IMR-90 (cell line): ENCODE measurements at regions not wholly inside any gene's neighbourhood (a gene's known extent, or its start where the extent isn't known, plus 50 kb on each side); places are given as distances from the start of the nearest gene placed in this dataset.

Source experiments
- ATAC-seq: fragments of 200-7000 bp; cut with Tn5 transposase; 2 replicates; pipeline ENCODE4 v1.9.1; 2020; ENCODE audit warnings: low read depth, mild to moderate bottlenecking, moderate library complexity
- BruUV-seq: library from RNA; stranded (reverse); fragments of 400-500 nt; replicated peaks from 2 replicates; lab custom pipeline; 2021; lab: Mats Ljungman, UMichigan
- CTCF ChIA-PET: fragments of 300-600 bp; formaldehyde crosslinking; extraction: SDS; loops from one replicate; lab custom pipeline; 2021; ENCODE audit warnings: antibody characterized with exemption; lab: Yijun Ruan, JAX
- POLR2A ChIA-PET: fragments of 300-600 bp; sonication (Branson Sonifier 250); formaldehyde crosslinking; loops from one replicate; lab custom pipeline; 2022; ENCODE audit warnings: antibody characterized with exemption; ENCODE audit not compliant: unreplicated experiment; lab: Charles Lee
- DNase-seq: peaks from one replicate; pipeline ENCODE4 v3.0.0; 2013
- H2AFZ ChIP-seq: replicated peaks from 2 replicates; pipeline ENCODE3; 2013; ENCODE audit warnings: low read length, mild to moderate bottlenecking; ENCODE audit not compliant: poor library complexity
- H2AK5ac ChIP-seq: 2 replicates; pipeline ENCODE4 v1.6.1; 2013; ENCODE audit warnings: low read depth, low read length, inconsistent platforms
- H2AK9ac ChIP-seq: replicated peaks from 2 replicates; pipeline ENCODE3; 2013; ENCODE audit warnings: mild to moderate bottlenecking, low read depth, low read length, moderate library complexity; ENCODE audit not compliant: poor library complexity
- H2BK120ac ChIP-seq: 2 replicates; pipeline ENCODE4 v1.6.1; 2013; ENCODE audit warnings: low read depth, low read length, inconsistent platforms
- H2BK15ac ChIP-seq: 3 replicates; pipeline ENCODE4 v1.6.1; 2013; ENCODE audit warnings: low read depth, low read length, inconsistent platforms
- H2BK20ac ChIP-seq: 2 replicates; pipeline ENCODE4 v1.6.1; 2013; ENCODE audit warnings: low read depth, mild to moderate bottlenecking, inconsistent platforms, low read length, moderate library complexity
- H2BK5ac ChIP-seq: 2 replicates; pipeline ENCODE4 v1.6.1; 2013; ENCODE audit warnings: mild to moderate bottlenecking, low read depth, low read length, inconsistent platforms; ENCODE audit not compliant: poor library complexity, severe bottlenecking
- H3K14ac ChIP-seq: replicated peaks from 2 replicates; pipeline ENCODE4 v1.6.1; 2013; ENCODE audit warnings: low read depth, low read length, inconsistent platforms
- H3K18ac ChIP-seq: 2 replicates; pipeline ENCODE4 v1.6.1; 2013; ENCODE audit warnings: low read depth, low read length, control low read depth
- H3K23ac ChIP-seq: 2 replicates; pipeline ENCODE4 v1.6.1; 2013; ENCODE audit warnings: low read depth, low read length, inconsistent platforms
- H3K27ac ChIP-seq: 2 replicates; pipeline ENCODE4 v1.5.1; 2013; ENCODE audit warnings: mild to moderate bottlenecking, control low read depth, low read length; ENCODE audit not compliant: insufficient read depth
- H3K27me3 ChIP-seq: 2 replicates; pipeline ENCODE4 v1.6.1; 2013; ENCODE audit warnings: low read length; ENCODE audit not compliant: control insufficient read depth, insufficient read depth
- H3K36me3 ChIP-seq: 2 replicates; pipeline ENCODE4 v1.6.1; 2013; ENCODE audit warnings: low read length, mixed read lengths; ENCODE audit not compliant: control insufficient read depth, insufficient read depth
- H3K4ac ChIP-seq: 2 replicates; pipeline ENCODE4 v1.6.1; 2013; ENCODE audit warnings: low read depth, low read length, inconsistent platforms
- H3K4me1 ChIP-seq: 2 replicates; pipeline ENCODE4 v1.6.1; 2013; ENCODE audit warnings: low read length, mixed read lengths; ENCODE audit not compliant: control insufficient read depth, insufficient read depth
- H3K4me2 ChIP-seq: 2 replicates; pipeline ENCODE4 v1.6.1; 2013; ENCODE audit warnings: low read depth, mild to moderate bottlenecking, control low read depth, low read length, moderate library complexity
- H3K4me3 ChIP-seq: 2 replicates; pipeline ENCODE4 v1.5.1; 2013; ENCODE audit warnings: low read depth, mild to moderate bottlenecking, control low read depth, low read length, moderate library complexity; ENCODE audit not compliant: insufficient read depth
- H3K56ac ChIP-seq: 2 replicates; pipeline ENCODE4 v1.6.1; 2013; ENCODE audit warnings: low read length, inconsistent platforms; ENCODE audit not compliant: insufficient read depth; ENCODE audit errors: extremely low read depth
- H3K79me1 ChIP-seq, 2 experiments: 2 replicates each; pipeline ENCODE4 v1.6.1; 2013; ENCODE audit warnings: low read length in 2 of 2, inconsistent platforms in 1 of 2, low read depth in 1 of 2
- H3K9ac ChIP-seq: 2 replicates; pipeline ENCODE4 v1.6.1; 2013; ENCODE audit warnings: low read depth, low read length, control low read depth
- H3K9me1 ChIP-seq: 2 replicates; pipeline ENCODE4 v1.6.1; 2013; ENCODE audit warnings: low read length, inconsistent platforms; ENCODE audit not compliant: insufficient read depth
- H3K9me3 ChIP-seq: 2 replicates; pipeline ENCODE4 v1.6.1; 2013; ENCODE audit warnings: low read length; ENCODE audit not compliant: control insufficient read depth, insufficient read depth
- H4K20me1 ChIP-seq: 2 replicates; pipeline ENCODE4 v1.6.1; 2013; ENCODE audit warnings: low read length, inconsistent platforms; ENCODE audit not compliant: insufficient read depth
- H4K5ac ChIP-seq: 2 replicates; pipeline ENCODE4 v1.6.1; 2013; ENCODE audit warnings: mild to moderate bottlenecking, low read depth, low read length, control low read depth
- H4K8ac ChIP-seq, 2 experiments: 2 replicates each; pipeline ENCODE4 v1.6.1; 2013; ENCODE audit warnings: low read depth in 2 of 2, low read length in 2 of 2, control low read depth in 1 of 2, inconsistent platforms in 1 of 2
- H4K91ac ChIP-seq: 2 replicates; pipeline ENCODE4 v1.6.1; 2013; ENCODE audit warnings: low read depth, low read length, inconsistent platforms; ENCODE audit not compliant: insufficient read depth
- BHLHE40 ChIP-seq: fragments of 150-350 bp; IDR thresholded peaks from 2 replicates; pipeline ENCODE4 v1.6.1; 2016; ENCODE audit warnings: mild to moderate bottlenecking, low read depth, low read length
- CEBPB ChIP-seq: IDR thresholded peaks from 2 replicates; pipeline ENCODE4 v1.6.1; 2012; ENCODE audit warnings: low read depth, low read length, improper control_type of control experiment
- CHD1 ChIP-seq: IDR thresholded peaks from 2 replicates; pipeline ENCODE4 v1.6.1; 2012; ENCODE audit warnings: low read depth, low read length, improper control_type of control experiment
- CTCF ChIP-seq: conservative IDR thresholded peaks from 2 replicates; pipeline ENCODE4 v1.5.1; 2012; ENCODE audit warnings: mild to moderate bottlenecking, low read depth, low read length, improper control_type of control experiment
- ELK1 ChIP-seq: fragments of 150-350 bp; IDR thresholded peaks from 2 replicates; pipeline ENCODE4 v1.6.1; 2016; ENCODE audit warnings: low read depth, mild to moderate bottlenecking, low read length, moderate library complexity, borderline replicate concordance
- FOS ChIP-seq: fragments of 150-350 bp; IDR thresholded peaks from 2 replicates; pipeline ENCODE4 v1.6.1; 2016; ENCODE audit warnings: low read depth, low read length
- MAZ ChIP-seq: IDR thresholded peaks from 2 replicates; pipeline ENCODE4 v1.6.1; 2012; ENCODE audit warnings: low read depth, mild to moderate bottlenecking, low read length, improper control_type of control experiment, moderate library complexity, borderline replicate concordance
- MXI1 ChIP-seq: IDR thresholded peaks from 2 replicates; pipeline ENCODE4 v1.6.1; 2012; ENCODE audit warnings: low read depth, mild to moderate bottlenecking, low read length, moderate library complexity, borderline replicate concordance
- NFE2L2 ChIP-seq: fragments of 150-350 bp; IDR thresholded peaks from 2 replicates; pipeline ENCODE4 v1.6.1; 2016; ENCODE audit warnings: low read depth, mild to moderate bottlenecking, low read length
- POLR2A ChIP-seq: IDR thresholded peaks from 2 replicates; pipeline ENCODE4 v1.6.1; 2012; ENCODE audit warnings: mild to moderate bottlenecking, low read depth, low read length
- RAD21 ChIP-seq: IDR thresholded peaks from 2 replicates; pipeline ENCODE4 v1.6.1; 2012; ENCODE audit warnings: low read length, improper control_type of control experiment
- RCOR1 ChIP-seq: IDR thresholded peaks from 2 replicates; pipeline ENCODE4 v1.6.1; 2012; ENCODE audit warnings: mild to moderate bottlenecking, low read length, improper control_type of control experiment; ENCODE audit not compliant: insufficient replicate concordance
- SMC3 ChIP-seq: fragments of 150-350 bp; IDR thresholded peaks from 2 replicates; pipeline ENCODE4 v1.6.1; 2016; ENCODE audit warnings: low read depth, mild to moderate bottlenecking, antibody characterized with exemption, low read length, moderate library complexity
- USF2 ChIP-seq: fragments of 150-350 bp; IDR thresholded peaks from 2 replicates; pipeline ENCODE4 v1.6.1; 2017; ENCODE audit warnings: mild to moderate bottlenecking, antibody characterized with exemption, low read length, low read depth
- WGBS, 2 experiments: methylation state at CpG; one replicate each; pipeline versions ENCODE4 v1.1.5 to v1.1.7; 2013; ENCODE audit warnings: missing lambda C conversion rate in 2 of 2; ENCODE audit not compliant: insufficient read length in 1 of 2; ENCODE audit errors: extremely low coverage in 2 of 2; 5-methylcytosine and 5-hydroxymethylcytosine counted together
- dilution Hi-C: fragments of 300-500 bp; cut with HindIII; formaldehyde crosslinking; loops from one replicate; pipeline ENCODE4 v1.14.3; 2018; ENCODE audit warnings: low sequenced_read_pairs; ENCODE audit not compliant: unreplicated experiment
- in situ Hi-C: fragments of 300-500 bp; cut with MboI; formaldehyde crosslinking; loops from 3 replicates; pipeline ENCODE4 v1.14.3; 2019; ENCODE audit warnings: low sequenced_read_pairs, inconsistent platforms, mixed read lengths
- intact Hi-C: fragments of 100-400 bp; cut with micrococcal nuclease; formaldehyde crosslinking; loops from 2 replicates; pipeline ENCODE4 v1.10.0; 2022

GRCh38 chr19:28409859-28410258 is 803.1 kb downstream of the UQCRFS1 start:
- dilution Hi-C loops (no loop called here), intact Hi-C loops (no loop called here), in situ Hi-C loops (no loop called here)
- H3K27me3 ChIP-seq = no peaks in the 10 kb centered on the region
- H3K9ac ChIP-seq = no peak overlapping the region
- H2AK9ac ChIP-seq = no peak overlapping the region
- H3K14ac ChIP-seq = no peak overlapping the region
- TF ChIP-seq RCOR1 (no peak), CTCF (no peak), CHD1 (no peak), USF2 (no peak), ELK1 (no peak), FOS (no peak), SMC3 (no peak), POLR2A (no peak), BHLHE40 (no peak), RAD21 (no peak), MAZ (no peak), CEBPB (no peak), NFE2L2 (no peak), MXI1 (no peak)
- H3K4me3 ChIP-seq = no peak overlapping the region
- no peak overlapping the region for H3K4ac ChIP-seq
- no peak overlapping the region for H2BK5ac ChIP-seq
- no peak overlapping the region for H3K56ac ChIP-seq
- no peaks in the 10 kb centered on the region for H3K9me1 ChIP-seq
- DNase-seq (no peak), ATAC-seq (no peak)
- H4K91ac ChIP-seq = no peak overlapping the region
- H3K27ac ChIP-seq = no peak overlapping the region
- no peak overlapping the region for H3K18ac ChIP-seq
- H3K36me3 ChIP-seq = no peaks in the 10 kb centered on the region
- H3K4me2 ChIP-seq = no peak overlapping the region
- H4K20me1 ChIP-seq = no peaks in the 10 kb centered on the region
- H3K23ac ChIP-seq = no peak overlapping the region
- H2BK15ac ChIP-seq = no peak overlapping the region
- no TSS peak for BruUV-seq
- no peak overlapping the region for H4K5ac ChIP-seq
- no peaks in the 10 kb centered on the region for H3K4me1 ChIP-seq
- H2BK20ac ChIP-seq = no peak overlapping the region
- CTCF ChIA-PET = no interaction called here
- H2AK5ac ChIP-seq = no peak overlapping the region
- no peaks in the 10 kb centered on the region for H3K79me1 ChIP-seq
- POLR2A ChIA-PET = no interaction called here
- no peak overlapping the region for H2BK120ac ChIP-seq
- no peak overlapping the region for H4K8ac ChIP-seq
- 28% methylated on average over 5 of the region's 5 CpGs; no CpG with 5 or more reads in 1 of the 2 experiments for WGBS, 2 experiments
- no peak overlapping the region for H2AFZ ChIP-seq
- H3K9me3 ChIP-seq = peaks cover 26% of the 10 kb centered on the region
